Neutrophil (primary cell): ENCODE measurements at regions not wholly inside any gene's neighbourhood (a gene's known extent, or its start where the extent isn't known, plus 50 kb on each side); places are given as distances from the start of the nearest gene placed in this dataset.

Experiments used
- H3K27ac ChIP-seq: fragments of 200-600 bp; sonication (generic); 2 replicates; pipeline ENCODE4 v1.5.1; 2016; ENCODE audit warnings: mild to moderate bottlenecking, moderate library complexity
- H3K27me3 ChIP-seq: fragments of 200-600 bp; sonication (generic); 2 replicates; pipeline ENCODE4 v1.6.0; 2016; ENCODE audit warnings: mild to moderate bottlenecking
- H3K36me3 ChIP-seq: fragments of 200-600 bp; sonication (generic); 2 replicates; pipeline ENCODE4 v1.5.1; 2017
- H3K4me1 ChIP-seq, 2 experiments: fragments of 200-600 bp in 1 of 2; sonication (generic) in 1 of 2; 1 replicate in 1 of 2; 2 replicates in 1 of 2; pipeline versions ENCODE4 v1.5.1 to v1.6.1; 2013 to 2016; ENCODE audit warnings: low read depth in 1 of 2, low read length in 1 of 2, mild to moderate bottlenecking in 1 of 2, moderate library complexity in 1 of 2; ENCODE audit not compliant: control insufficient read depth in 1 of 2, insufficient read depth in 1 of 2
- H3K4me3 ChIP-seq, 2 experiments: fragments of 200-600 bp in 1 of 2; sonication (generic) in 1 of 2; 1 replicate in 1 of 2; 2 replicates in 1 of 2; pipeline ENCODE4 v1.5.1; 2013 to 2016; ENCODE audit warnings: low read depth in 1 of 2, low read length in 1 of 2, mild to moderate bottlenecking in 1 of 2, moderate library complexity in 1 of 2
- H3K9me3 ChIP-seq: fragments of 200-600 bp; sonication (generic); 2 replicates; pipeline ENCODE4 v1.5.1; 2016
- TF ChIP-seq, protein P1 (sequence below): fragments of 200-600 bp; sonication (generic); IDR thresholded peaks from 2 replicates; pipeline ENCODE4 v1.5.1; 2016; ENCODE audit warnings: antibody characterized with exemption

DNA sequence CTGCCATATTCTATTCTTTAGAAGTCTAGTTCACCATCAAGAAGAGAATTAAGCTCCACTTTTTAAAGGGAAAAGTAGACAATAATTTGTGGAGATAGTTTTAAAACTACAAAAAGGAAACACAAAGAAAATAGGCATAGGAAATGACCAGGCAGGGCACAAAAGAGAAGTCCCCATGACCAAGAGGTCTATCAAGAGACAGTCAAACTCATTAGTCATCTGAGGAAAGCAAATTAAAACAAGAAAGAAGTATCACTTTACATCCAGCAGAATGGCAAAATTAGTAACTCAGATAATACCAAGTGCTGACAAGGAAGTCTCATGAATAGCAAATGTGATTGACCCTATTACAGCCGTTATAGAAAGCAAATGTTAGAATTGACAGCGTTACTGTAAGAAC is 243.7 kb upstream of the SNX7 start:
- H3K4me1 ChIP-seq = no peaks in the 10 kb centered on the region
- H3K9me3 ChIP-seq = no peaks in the 10 kb centered on the region
- no peaks in the 10 kb centered on the region for H3K36me3 ChIP-seq
- no peaks in the 10 kb centered on the region for H3K27me3 ChIP-seq
- H3K27ac ChIP-seq = no peak overlapping the region
- TF ChIP-seq, protein P1, sequence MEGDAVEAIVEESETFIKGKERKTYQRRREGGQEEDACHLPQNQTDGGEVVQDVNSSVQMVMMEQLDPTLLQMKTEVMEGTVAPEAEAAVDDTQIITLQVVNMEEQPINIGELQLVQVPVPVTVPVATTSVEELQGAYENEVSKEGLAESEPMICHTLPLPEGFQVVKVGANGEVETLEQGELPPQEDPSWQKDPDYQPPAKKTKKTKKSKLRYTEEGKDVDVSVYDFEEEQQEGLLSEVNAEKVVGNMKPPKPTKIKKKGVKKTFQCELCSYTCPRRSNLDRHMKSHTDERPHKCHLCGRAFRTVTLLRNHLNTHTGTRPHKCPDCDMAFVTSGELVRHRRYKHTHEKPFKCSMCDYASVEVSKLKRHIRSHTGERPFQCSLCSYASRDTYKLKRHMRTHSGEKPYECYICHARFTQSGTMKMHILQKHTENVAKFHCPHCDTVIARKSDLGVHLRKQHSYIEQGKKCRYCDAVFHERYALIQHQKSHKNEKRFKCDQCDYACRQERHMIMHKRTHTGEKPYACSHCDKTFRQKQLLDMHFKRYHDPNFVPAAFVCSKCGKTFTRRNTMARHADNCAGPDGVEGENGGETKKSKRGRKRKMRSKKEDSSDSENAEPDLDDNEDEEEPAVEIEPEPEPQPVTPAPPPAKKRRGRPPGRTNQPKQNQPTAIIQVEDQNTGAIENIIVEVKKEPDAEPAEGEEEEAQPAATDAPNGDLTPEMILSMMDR = no peak
- no peak overlapping the region for H3K4me3 ChIP-seq

DNA sequence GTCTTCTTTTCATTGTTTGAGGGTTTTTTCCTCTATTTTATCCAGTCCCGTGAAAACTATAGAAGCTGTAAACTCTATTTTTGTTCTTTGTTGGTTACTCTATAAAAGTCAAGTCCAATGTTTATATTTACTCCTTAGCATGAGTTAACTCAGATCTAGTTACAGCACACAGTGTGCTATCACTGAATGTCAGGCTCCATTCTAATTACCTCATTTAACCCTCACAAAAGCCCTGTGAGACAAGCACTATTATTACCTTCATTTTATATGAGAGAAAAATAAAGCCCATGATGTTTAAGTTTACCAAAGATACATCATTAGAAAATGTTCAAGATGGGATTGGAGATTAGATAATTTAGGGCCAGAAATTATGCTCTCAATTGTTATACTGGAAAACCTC is 251.4 kb upstream of the SNX7 start:
- H3K4me3 ChIP-seq = no peak overlapping the region
- H3K27ac ChIP-seq = no peak overlapping the region
- H3K36me3 ChIP-seq = no peaks in the 10 kb centered on the region
- TF ChIP-seq, protein P1 = no peak
- no peaks in the 10 kb centered on the region for H3K9me3 ChIP-seq
- no peaks in the 10 kb centered on the region for H3K4me1 ChIP-seq
- no peaks in the 10 kb centered on the region for H3K27me3 ChIP-seq

DNA sequence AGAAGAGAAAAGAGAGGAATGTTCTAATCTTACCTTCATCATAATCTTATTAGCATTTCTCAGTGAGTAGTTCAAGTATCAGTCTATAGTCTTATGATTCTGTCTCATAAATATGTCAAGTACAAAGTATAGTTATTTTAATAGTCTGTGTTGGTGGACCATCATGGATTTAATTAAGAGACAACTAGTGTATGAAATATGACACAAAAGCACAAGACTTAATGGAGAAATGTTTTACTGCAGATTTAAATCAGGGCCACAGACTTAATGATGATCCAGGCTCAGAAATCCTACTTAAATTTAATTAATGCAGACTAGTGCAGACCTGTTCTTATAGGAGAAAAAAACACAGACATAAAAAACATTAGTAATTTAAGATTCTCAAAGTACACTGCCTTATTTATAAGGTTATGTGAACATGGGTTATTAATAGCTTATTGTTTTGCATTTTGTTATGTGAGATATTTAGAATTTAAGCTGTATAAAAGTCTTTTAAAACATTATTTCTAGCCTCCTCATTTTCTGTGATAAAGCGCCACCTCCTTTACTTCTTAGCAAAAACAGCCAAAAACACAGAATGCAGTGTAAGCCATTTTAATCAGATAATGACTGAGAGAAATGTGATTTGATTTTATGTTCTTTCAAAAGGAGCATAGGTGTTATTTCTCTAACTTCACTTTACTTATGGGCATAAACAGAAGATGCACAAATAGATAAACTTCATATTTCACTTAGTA is 255.0 kb upstream of the SNX7 start:
- TF ChIP-seq, protein P1 = no peak
- no peak overlapping the region for H3K4me3 ChIP-seq
- no peaks in the 10 kb centered on the region for H3K9me3 ChIP-seq
- no peaks in the 10 kb centered on the region for H3K36me3 ChIP-seq
- H3K4me1 ChIP-seq = no peaks in the 10 kb centered on the region
- no peaks in the 10 kb centered on the region for H3K27me3 ChIP-seq
- H3K27ac ChIP-seq = no peak overlapping the region

DNA sequence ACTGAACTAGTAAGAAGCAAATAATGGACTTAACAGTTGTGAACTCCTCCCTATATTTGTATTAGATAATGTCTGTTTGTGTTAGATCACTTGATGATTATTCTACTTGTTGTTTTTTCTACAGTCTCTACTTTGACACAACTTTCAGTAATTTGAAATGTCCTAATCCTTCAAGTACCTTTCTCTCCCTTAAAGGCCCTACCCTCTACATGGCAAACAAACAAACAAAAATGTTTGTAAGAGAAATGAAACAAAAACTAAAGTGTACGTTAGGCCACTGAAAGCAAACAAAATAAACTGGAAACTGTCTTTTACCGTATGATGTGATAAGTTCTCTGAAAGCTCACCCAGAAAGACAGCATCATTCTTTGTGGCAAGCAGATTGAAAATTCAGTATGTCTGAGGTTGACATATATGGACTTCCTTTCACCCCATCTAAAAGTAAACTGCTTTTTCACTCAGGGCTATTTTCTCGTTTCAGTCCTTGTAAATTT is 255.9 kb upstream of the SNX7 start:
- TF ChIP-seq, protein P1 = no peak
- no peak overlapping the region for H3K4me3 ChIP-seq
- H3K4me1 ChIP-seq = no peaks in the 10 kb centered on the region
- no peaks in the 10 kb centered on the region for H3K27me3 ChIP-seq
- H3K9me3 ChIP-seq = no peaks in the 10 kb centered on the region
- H3K36me3 ChIP-seq = no peaks in the 10 kb centered on the region
- H3K27ac ChIP-seq = no peak overlapping the region

DNA sequence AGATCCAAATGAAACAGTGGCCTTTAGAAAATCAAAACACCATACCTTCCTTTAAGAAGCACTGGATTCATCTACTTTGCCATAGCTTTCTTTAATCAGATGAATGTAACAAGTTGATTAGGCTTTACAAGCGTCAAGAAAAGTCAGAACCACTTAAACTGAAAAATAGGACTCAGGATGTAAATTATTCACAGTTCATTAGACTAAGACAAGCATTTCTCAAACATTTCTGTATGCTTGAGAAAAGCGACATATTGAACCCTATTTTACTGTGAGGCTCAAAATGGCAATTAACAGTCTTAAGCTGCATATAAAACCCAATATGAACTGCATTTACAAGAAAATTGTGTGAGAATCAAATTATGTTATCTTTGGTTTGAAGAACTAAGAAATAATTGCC is 256.7 kb upstream of the SNX7 start:
- no peaks in the 10 kb centered on the region for H3K4me1 ChIP-seq
- no peaks in the 10 kb centered on the region for H3K27me3 ChIP-seq
- TF ChIP-seq, protein P1 = no peak
- H3K4me3 ChIP-seq = no peak overlapping the region
- H3K36me3 ChIP-seq = no peaks in the 10 kb centered on the region
- no peak overlapping the region for H3K27ac ChIP-seq
- H3K9me3 ChIP-seq = no peaks in the 10 kb centered on the region
